A673 (cell line): ENCODE measurements at regions not wholly inside any gene's neighbourhood (a gene's known extent, or its start where the extent isn't known, plus 50 kb on each side); places are given as distances from the start of the nearest gene placed in this dataset.

Experiments used
- EZH2 ChIP-seq: fragments of 200-600 bp; sonication (generic); IDR thresholded peaks from 2 replicates; pipeline ENCODE4 v1.6.1; 2017; ENCODE audit warnings: borderline replicate concordance, low read depth, mild to moderate bottlenecking, mixed read lengths, antibody characterized with exemption, low read length; ENCODE audit not compliant: poor library complexity, severe bottlenecking
- TF ChIP-seq, protein P1 (sequence below): fragments of 300-800, 200-600 bp; sonication (generic); conservative IDR thresholded peaks from 2 replicates; pipeline ENCODE4 v1.5.1; 2017; ENCODE audit warnings: low read depth, mild to moderate bottlenecking, antibody characterized with exemption, low read length, moderate library complexity, mixed read lengths

DNA sequence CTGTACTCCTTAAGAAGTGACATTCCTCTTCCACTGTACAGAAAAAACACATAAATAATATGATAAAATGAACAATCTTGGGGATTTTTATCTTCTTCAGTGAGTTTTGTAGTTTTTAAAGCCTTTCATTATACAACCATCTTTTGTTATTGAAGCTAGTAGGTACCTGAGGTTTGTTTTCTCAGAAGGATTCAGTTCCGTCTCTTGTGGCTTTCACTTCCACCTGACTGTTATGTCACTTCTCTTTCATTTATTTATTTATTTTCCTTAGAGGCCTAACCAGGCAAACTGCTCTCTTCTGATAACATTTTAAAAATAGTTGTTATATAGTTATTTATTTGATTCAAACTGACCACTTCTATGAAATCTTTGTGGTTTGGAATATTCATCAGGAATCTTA is 464.2 kb downstream of the CCDC85A start:
- TF ChIP-seq, protein P1, sequence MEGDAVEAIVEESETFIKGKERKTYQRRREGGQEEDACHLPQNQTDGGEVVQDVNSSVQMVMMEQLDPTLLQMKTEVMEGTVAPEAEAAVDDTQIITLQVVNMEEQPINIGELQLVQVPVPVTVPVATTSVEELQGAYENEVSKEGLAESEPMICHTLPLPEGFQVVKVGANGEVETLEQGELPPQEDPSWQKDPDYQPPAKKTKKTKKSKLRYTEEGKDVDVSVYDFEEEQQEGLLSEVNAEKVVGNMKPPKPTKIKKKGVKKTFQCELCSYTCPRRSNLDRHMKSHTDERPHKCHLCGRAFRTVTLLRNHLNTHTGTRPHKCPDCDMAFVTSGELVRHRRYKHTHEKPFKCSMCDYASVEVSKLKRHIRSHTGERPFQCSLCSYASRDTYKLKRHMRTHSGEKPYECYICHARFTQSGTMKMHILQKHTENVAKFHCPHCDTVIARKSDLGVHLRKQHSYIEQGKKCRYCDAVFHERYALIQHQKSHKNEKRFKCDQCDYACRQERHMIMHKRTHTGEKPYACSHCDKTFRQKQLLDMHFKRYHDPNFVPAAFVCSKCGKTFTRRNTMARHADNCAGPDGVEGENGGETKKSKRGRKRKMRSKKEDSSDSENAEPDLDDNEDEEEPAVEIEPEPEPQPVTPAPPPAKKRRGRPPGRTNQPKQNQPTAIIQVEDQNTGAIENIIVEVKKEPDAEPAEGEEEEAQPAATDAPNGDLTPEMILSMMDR = no peak
- TF ChIP-seq EZH2 = no peak
